GM19397 (cell line): ENCODE measurements at regions not wholly inside any gene's neighbourhood (a gene's known extent, or its start where the extent isn't known, plus 50 kb on each side); places are given as distances from the start of the nearest gene placed in this dataset.

Experiments used
- ATAC-seq: cut with Tn5 transposase; IDR thresholded peaks from one replicate; pipeline ENCODE4 v1.9.1; 2021; ENCODE audit warnings: mild to moderate bottlenecking, moderate library complexity; ENCODE audit not compliant: unreplicated experiment

DNA sequence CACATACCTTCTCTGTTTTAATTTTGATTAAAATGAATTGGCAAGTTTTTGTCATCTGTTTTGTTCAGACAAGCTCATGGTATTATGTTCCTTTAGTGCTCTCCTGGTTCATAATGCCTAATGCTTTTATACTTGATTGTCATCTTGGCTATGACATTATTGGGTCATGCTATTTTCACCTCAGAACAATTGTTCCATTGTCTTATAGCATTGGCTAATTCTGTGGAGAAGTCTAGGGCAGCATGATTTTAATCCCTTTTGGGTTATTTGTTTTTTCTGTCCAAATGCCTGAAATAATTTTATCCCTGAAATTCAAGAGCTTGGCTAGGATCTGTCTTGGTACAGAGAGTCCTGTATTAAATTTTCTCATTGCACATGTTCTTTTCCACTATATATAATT lies 83.8 kb upstream of the CCDC85A start:
- ATAC-seq: no peak

DNA sequence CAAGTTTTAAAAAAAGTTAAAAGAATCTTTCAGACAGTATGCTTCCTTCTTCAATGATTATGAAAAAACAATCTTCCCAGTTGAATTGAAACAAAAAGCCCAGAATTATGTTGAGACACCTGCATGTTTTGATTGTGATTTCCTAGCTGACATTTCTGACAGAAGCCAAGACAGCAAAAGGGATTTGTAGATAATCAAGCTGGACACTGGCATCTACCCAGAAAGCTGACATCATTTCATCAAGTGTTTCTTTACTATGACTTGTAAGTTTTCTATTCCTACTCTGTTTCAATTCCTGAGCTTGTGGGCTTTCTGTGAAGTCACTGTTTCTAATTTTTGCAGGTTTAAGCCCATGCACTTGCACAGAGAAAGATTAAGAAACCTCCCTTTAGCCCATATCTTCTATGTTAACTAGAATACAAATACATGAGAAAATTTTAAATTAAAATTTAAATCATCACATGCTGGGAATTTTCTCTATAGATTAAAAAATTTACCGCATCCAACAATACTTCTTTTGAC lies 82.9 kb upstream of the CCDC85A start:
- ATAC-seq: no peak

DNA sequence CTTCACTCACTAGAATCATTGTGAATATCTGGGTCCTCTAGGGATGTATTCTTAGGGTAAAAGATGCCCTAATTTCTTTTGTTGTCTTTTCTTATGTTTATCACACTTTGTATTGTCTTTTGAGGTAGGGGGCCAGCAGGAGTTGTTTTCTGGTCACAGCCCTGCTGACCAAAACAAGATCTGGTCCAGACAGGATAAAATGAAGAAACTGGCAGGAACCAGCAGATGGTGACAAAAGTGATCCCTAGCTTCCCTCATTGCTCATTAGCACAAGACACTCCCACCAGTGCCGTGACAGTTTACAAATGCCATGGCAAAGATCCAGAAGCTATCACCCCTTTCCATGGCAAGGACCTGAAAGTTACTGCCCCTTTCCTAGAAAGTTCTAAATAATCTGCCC lies 81.7 kb upstream of the CCDC85A start:
- ATAC-seq: no peak

DNA sequence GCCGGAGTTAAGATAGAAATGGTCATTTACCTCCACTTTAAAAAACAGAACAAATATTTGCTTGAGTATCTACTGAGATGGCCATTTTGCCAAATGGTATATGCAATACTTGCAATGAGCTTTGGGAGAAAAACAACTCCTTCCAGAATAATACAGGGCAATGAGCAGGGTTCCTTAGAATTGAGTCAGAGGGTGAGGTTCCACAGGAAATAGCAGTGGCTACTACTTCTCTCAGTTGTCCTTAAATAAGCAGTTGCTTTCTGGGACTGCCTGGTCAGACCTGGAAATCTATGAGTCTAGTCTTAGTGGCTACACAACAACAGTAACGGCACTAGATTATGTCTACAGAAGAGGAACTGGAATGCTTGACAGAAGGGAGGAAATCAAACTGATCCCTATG lies 80.9 kb upstream of the CCDC85A start:
- no peak for ATAC-seq

DNA sequence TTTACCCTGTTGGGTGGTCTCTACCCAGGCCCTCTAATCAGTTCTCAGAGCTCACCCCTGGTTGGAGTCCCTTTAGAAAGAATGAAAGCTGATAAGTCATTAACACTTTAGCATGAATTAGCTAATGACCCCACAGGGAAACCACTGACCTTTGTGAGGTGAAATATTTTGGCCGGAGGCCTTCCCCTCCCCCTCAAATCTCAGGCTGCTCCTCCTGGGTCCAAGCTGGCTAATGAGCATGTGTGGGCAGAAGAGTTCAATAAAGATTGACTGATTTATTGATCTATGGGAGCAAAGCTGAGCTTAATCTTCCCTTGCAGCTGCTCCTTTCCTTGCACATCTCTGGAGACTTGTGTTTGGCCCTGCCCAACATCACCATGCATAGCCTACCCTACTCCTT lies 78.8 kb upstream of the CCDC85A start:
- no peak for ATAC-seq

DNA sequence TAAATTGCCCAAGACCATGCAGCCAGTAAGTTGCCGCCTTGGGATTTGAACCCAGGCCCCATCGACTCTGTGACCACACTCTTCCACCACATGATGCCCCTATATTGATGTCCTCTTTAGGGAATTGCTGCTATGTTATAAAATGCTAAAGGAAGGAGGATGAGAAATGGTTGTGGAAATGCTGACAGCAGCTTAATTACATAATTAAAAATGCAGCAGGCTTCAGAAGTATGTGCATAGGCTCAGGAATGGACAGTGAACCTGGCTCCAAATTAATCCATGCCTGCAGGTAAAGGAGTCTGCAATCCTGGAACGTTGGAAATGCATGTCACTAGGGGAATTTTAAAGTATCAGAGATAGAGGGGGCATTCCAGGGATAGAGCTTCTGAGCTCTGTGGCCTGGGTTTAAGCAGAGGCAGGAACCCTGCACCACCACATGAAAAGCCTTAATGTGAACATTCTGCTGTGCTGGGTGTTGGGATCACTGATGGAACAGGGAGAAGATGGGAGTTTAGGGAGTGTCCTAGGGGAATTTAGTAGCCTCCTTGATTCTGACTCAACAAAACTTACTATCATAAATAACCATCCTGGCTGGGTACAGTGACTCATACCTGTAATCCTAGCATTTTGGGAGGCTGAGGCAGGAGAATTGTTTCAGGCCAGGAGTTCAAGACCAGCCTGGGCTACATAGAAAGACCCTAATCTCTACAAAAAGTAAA lies 76.1 kb upstream of the CCDC85A start:
- ATAC-seq: no peak

DNA sequence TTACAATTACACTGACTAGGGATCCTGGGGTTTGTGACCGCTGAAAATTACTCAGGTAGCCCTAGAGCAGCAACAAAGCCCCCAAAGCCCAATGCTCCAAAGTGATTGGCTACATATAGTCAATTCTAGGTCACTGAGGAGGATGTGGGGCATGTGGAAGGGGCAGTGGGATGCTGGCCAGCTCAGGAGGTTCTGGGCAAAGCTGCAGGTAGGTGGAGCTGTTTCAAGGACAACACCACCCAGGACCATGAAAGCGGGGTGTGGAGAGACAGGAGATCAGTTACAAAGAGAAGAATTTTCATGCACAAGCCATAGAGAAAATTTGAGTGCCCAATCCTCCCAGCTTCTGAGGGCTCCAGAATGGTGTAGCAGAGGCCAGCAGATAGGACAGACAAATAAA lies 75.0 kb upstream of the CCDC85A start:
- ATAC-seq: no peak

DNA sequence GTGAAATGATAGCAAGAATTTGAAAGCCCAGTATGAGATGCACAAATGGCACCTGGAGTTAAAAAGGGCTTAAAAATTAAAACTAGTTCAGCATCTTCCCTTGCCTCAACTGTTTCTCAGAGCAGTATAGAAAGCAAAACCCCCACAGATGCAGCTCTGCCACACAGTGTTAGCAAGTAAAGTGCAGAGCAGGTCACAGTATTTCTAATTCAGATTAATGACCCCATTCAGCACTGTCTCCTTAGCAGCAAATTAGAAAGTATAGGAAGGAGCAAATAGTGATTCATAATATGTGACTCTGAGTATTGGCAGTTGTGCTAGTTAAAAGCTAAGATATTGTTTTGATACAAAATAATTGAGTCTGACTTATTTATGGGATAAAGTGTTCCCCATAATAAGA lies 73.8 kb upstream of the CCDC85A start:
- no peak for ATAC-seq

DNA sequence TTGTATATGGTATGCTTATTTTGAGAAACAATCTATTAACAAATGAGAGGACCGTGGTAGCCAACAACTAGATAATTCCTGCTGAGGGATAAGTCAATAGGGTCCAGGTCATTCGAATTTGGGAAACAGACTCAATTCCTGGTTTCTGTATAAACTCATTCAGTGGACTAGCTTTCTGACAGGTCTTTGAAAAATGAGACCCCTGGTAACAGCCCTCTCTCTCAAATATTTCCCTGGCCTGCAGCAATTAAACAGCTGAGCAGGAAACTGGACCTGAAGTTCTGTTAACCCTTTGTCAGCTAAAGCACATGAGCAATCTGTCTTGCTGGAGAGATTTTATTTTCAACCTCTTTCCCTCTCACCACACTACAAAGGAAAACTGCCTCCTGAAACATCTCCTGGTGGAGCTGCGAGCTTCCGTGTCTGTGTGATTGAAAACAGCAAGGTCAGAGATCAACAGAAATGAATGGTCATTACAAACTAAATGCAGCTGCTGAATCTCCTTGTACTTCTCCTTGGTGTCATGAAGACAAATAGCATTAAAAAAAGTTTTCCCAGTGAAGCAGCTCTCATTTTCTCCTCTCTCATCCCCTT lies 70.3 kb upstream of the CCDC85A start:
- no peak for ATAC-seq

DNA sequence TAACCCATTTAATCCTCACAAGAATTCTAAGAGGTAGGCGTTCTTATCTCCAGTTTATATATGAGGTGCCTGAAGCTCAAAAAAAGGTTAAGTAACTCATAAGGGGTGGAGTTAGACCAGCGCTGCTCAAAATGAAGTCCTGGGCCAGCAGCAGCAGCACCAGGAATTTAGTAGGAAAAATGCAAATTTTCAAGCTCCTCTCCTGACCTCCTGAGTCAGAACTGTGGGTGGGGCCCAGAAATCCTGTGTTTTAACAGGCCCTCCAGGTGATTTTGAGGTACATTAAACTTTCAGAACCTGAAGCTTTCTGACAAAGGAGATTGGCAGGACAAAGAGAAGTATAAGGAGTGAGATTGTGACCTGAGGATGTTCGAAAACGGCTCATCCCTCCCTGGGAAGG lies 66.0 kb upstream of the CCDC85A start:
- no peak for ATAC-seq

DNA sequence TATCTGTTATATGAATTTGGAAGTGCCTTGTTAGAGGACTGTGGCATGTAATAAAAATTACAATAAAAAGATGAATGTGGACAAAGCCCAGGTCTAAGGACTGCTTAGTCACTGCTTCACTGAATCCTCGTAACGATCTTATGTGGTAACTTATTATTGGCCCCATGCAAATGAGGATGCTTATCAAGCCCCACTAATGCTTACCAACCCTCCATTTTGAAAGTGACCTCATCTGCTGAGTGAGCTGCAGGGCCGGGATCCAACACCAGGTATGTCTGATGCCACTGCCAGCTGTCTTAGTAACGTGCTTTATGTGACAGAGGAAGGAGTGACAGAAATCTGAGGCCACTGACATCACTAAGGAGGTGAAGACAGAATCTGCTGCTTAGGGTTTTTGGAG lies 65.3 kb upstream of the CCDC85A start:
- no peak for ATAC-seq

DNA sequence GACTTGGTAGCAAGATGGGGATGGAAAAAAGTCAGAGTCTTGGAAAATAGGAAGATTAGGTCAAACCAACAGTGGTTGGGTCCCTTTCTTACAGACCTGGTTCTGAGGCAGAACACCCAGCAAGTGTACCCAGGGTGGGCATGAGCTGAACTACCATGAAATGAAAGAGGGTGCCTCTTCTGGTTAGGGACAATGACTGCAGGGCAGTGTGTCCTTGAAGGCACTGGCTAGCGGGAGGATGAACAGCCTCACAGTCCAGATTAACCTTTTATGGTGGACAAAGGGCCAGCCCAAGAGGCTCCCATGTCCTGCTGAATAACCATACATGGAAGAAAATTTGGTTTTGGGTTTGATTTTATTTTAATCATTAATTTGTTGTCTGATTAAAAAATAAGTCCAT lies 61.8 kb upstream of the CCDC85A start:
- no peak for ATAC-seq

DNA sequence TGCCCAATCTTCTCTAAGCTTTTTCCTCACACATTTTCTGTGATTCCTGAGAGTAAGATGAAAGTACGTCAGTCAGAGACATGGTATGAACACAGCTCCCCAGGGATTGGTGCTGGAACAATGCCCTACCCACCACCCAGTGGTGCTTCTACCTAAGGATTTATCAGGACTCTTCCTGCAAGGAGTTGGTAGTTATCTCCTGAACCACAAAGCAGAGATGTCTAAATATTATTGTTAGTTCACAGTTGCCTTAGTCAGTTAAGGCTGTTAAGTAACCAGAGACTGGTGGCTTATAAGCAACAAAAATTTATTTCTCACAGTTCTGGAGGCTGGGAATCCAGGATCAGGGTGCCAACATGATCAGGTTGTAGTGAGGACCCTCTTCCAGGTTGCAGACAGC lies 60.3 kb upstream of the CCDC85A start:
- no peak for ATAC-seq

DNA sequence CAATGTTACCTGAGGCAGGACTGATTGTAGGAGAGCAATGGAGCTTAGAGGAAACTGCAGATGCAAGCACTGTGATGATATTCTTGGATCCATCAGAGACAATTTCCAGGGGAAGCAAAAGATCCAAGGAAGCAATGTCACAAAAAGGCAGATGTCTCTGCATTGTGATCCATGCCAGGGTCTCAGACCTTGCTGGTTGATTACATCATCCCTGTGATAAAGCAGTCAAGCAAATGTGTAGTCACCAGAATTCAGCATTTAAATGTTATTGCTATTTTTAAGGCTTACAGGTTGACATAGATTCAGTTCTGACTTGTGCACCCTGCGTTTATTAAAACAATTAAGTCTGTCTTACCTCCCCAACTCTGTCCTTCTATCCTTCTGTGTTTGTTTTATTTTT lies 56.8 kb upstream of the CCDC85A start:
- no peak for ATAC-seq

DNA sequence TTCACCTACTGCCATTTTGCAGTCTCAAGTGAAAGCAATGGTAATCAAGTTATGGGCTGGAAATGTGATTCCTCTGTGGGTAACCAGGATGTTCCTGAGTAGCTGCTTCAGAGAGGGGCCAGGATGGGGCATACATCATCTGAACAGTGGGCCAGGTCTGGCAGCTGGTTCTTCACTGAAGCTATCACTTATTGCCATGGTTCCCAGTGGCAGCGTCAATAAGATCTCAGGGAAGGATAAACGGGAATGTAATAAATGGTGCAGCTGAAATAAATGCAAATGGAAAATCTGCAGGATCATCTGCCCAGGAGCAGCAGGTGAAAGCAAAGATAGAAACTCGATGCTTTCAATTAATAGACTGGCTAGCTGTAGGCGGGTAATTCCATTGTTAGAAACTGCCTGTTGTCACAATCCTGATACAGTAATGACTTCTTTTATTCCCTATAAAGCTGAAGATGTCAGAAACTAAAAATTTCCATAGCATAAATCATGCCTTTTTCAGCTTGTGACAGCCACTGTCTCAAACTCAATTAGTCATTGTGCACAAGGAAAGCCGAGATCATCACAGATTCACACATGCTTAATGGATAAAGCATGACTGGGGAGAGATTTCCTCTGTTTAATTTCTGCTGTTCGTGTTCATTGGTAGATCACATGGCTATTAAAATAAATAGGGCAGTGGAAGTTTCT lies 56.2 kb upstream of the CCDC85A start:
- ATAC-seq: no peak

DNA sequence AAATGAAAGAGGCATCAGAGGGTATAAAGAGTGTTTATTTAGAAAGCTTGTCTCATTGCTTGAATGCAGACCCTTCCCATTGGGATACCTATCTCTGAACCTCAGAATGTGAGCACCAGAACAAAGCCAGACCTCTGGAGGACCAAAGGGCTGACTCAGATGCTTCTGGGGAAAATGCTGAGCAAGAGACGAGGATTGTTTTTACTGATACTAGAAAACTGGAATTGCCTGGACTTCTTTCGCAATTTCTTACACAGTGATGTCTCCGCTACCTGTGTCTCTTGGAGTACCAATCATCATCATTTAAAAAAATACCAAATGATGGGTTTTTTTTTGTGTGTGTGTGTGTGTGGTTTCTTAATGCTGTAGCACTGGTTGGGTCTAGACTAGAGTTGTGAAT lies 55.6 kb upstream of the CCDC85A start:
- no peak for ATAC-seq

DNA sequence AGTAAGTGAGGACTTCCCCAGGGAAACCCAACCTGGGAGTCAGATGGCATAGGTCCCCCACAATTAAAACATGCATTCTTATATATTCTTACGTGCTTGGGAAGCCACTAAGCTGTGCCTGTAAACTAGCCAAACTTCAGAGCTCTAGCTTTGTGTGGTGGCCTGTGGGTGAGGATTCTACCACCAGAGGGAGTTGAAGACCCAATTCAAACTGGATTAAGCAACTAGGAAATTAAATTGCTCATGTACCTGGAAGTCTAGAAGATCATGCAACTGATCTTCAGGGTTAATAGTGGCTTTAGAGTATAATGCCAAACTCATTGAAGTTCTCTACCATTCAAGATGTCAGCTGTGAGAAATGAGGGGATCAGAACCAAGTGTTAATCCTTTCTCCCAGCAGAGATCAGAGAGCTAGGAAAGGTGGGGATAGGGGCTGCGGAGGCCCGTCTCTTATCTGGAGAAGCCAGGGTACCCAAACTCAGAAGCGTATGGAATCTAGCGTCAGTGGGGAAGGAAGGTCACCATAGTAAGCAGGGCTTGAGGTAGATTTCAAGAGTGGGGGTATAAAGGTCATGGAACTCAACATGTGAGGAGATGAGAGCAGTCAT lies 53.2 kb upstream of the CCDC85A start:
- ATAC-seq: no peak

DNA sequence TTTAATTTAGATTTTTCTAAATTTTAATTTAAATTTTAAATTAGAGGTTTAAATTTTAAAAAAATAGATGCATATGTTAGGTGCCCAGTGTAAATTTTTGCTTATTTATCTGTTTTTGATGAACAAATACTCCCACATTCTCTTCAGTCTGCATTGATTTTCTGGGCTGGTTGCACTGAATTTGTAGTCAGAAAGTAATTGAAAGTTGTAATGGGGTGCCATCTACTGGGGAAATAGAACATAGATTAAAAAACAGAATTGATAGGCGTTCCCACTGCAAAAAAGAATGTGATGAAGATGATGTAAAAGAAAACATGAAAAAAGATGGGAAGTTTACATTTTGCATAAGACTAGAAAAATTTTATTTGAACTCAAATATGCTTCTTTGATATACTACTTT lies 51.7 kb upstream of the CCDC85A start:
- ATAC-seq: no peak

DNA sequence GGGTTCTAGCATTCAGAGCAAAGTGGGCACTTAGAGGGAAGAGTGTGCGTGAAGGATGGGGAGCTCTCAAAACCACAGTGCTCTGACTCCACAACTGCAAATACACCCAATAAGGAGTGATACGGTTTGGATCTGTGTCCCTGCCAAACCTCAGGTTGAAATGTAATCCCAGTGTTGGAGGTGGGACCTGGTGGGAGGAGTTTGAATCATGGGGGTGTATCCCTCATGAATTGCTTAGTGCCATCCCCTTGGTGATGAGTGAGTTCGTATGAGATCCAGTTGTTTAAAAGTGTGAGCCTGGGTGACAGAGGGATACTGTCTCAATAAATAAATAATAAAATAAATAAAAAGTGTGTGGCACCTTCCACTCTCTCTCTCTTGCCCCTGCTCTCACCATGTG lies 50.3 kb upstream of the CCDC85A start:
- ATAC-seq: no peak

DNA sequence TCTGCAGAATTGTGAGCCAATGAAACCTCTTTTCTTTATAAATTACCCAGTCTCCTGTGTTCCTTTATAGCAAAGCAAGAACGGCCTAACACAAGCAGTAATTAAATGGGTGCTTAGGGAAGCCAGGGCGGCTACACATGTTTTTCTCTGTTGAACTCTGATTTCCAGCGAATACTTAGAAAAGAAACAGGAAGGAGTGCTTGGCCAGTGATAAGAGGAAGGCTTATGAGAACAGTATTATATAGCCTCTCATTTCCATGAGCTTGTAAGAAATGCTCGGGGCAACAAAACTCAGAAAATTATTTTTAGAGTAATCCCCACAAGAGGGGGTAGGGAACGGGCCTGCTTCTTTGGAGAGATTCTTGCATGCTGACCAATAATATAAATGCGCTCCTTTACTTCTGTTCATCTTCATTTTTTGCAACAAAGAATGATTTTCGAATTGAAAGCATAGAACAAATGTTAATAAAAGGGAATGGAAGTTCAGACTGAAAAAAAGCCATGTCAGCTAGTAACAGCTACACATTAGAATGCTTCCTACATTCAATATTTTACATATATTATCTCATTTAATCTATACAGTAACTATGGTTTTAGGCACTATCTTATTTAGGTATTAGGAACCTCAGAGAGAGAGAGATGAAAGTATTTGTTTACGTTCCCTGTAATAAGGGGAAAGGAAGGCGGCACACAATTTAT lies 49.7 kb upstream of the CCDC85A start:
- ATAC-seq: no peak
